T-helper 22 cell (primary cell): ENCODE measurements at regions not wholly inside any gene's neighbourhood (a gene's known extent, or its start where the extent isn't known, plus 50 kb on each side); places are given as distances from the start of the nearest gene placed in this dataset.

Source experiments
- DNase-seq: peaks from one replicate; pipeline ENCODE4 v3.0.0-alpha.2; 2020; ENCODE audit warnings: low read depth

DNA sequence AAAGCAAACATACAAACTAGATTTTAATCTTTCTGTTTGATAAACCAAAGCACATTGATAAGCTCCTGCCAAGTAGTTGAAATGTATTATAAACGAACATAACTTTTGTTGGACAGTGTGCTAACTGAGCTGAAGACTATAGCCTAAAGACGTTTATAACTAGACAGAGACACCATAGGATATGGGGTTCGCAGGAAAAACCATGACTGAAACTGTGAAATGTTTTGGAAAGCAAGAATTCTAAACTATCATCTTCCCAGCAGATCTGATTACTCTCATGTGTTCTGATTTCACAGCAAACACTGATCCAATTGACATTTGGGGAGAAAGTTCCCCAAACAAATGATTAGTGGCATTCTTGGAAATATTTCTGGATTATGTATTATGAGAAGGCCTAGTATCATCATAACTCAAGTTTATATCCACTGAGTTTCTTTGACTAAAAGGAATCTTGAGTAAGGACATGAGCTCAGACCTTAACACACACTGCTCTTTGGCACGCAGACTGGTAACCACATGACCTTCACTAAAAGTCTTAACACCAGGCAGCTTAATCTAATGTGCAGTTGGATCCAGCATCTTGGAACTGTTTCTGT lies 375.2 kb downstream of the ZNF608 start:
- no peak for DNase-seq

- no peak for DNase-seq
Observed at GRCh38 chr5:124370601-124371000, 375.8 kb downstream of the ZNF608 start.

- DNase-seq = no peak
Observed at GRCh38 chr5:124365361-124365801, 381.1 kb downstream of the ZNF608 start.

- DNase-seq = no peak
Observed at GRCh38 chr5:124355928-124356327, 390.5 kb downstream of the ZNF608 start.

- DNase-seq = no peak
Observed at GRCh38 chr5:124353016-124353415, 393.4 kb downstream of the ZNF608 start.

DNA sequence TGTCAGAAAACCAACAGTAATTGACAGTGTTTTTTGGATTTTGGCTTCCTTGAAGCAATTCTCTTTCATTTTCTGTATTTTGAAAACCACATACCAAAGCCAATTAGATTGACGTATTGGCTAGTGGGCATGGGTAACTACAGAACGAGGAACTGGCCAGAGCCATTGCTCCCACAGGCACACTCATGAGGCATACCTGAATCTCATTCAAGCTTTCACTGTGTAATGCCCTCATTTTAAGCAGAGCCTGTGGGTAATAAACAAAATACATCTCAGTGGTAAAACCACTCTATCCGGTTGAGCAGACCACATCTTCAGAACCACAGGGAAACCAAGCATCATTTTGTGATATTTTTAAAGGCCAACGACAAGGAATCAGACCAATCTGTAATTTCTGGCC lies 394.1 kb downstream of the ZNF608 start:
- no peak for DNase-seq

GRCh38 chr5:124349931-124350330 lies 396.5 kb downstream of the ZNF608 start:
- DNase-seq = no peak

GRCh38 chr5:124343451-124343867 lies 403.0 kb downstream of the ZNF608 start:
- no peak for DNase-seq

DNA sequence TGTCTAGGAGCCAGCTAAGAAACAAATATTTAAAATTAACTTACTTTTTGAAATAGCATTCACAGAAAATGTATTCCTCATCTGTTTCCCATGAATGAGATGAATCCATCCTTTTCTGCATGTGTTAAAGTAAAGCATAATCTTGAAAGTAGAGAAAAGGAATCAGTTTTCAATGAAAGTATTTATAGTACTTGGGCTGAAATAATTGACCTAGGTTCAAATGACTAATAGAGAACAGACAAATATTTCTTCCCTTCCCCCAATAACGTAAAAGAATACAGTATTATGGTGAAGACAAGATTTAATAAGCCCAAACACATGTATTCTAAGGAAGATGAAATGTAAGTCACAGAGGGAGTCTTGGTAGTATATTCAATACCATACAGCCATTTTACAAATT lies 403.5 kb downstream of the ZNF608 start:
- DNase-seq = no peak

- no peak for DNase-seq
Observed at GRCh38 chr5:124342584-124342983, 403.9 kb downstream of the ZNF608 start.

DNA sequence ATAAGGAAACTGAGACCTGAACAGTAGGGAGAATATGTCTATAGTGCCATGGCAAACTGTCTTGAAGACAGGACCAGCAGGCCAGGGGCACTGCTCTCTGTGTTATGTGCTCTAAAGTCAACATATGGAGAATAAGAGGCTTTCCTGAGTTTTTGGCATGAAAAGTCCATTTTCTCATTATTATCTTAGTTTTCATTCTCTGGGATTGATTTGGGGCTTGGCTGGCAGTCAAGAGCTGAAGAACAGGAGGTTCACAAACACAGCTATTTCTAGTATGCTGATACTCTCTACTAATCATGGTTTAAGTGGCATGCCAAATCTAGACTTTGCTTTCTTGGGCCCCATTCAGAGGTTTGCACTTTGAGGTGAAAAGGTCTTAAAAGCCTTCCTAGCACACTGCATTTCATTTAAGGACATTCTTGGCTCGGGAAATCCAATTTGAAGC lies 404.4 kb downstream of the ZNF608 start:
- no peak for DNase-seq

DNA sequence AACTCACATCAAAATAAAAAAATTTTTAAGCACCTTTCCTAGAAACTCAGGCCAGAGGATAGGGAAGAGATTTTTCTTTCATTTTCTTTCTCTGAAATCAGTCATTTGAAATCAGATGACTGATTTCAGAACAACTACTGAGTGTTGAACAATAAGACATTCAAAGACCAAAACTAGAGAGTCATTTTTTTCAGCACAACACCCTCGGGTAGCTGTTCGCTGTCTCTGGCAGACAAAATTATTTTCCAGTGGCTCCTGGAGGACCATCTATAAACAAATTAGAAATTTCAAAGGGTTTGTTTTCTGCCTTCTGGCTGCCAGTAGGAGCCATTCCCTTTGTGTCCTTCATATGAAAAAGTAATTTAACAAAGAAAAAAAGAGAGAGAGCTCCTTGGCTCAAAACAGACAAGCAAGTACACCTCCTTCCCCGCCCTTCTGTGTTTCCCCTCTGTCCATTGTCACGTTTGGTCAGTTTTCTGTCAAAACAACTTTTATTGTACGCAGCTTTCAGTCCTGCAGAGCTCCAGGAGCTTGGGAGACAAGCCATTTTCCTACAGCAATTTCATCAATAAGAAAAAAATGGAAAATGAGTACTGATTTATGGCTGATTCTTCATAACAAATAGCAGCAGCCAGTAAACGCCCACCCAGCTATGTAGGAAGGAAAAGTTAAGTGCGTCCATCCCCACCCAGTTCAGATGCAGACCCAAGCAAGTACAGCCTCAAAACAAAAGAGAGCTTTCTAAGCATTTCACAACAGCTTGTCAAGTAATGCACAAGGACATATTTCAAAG lies 405.2 kb downstream of the ZNF608 start:
- no peak for DNase-seq

DNA sequence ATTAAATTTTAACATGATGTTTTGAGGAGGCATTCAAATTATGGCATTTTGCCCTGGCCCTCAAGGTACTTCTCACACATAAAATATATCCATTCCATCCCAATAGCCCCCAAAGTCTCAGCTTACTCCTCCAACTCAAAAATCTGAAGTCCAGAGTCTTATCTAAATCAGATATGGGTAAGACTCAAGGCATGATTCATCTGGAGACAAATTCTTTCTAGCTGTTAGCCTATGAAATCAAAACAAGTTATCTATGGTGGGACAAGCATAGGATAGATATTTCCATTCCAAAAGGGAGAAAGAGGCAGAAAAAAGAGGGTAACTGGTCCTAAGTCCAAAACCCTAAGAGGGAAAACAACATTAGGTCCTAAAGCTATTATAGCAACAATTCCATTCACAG lies 408.4 kb downstream of the ZNF608 start:
- no peak for DNase-seq

DNA sequence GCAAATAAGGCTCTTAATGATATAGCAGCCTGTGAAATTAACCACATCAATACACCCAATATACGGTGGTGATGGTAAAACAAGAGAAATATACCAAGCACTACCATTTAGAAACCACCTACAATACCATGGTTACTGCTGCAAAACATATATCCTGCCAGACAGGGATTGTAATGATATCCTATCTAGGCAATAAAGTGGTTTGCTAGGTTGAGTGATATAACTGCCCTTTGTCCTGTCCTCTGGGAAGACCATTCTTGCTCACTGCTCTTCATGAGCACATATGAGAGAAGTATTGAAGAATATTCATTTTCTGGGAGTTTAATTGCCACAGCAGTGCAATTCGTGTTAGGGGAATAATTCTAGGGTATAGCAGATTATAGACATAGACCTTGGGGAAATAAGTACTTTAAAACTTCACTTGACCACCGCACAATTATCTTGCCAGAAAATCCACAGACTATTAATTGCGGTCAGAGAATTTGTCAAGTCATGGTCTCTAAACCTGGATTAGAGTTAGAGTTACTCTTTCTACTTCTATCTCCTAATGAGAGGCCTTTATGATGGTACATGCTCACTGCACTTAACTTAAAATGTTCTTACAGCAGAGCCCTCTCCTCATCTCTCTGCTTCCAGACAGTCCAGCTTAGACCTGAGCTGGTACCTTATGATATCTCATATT lies 413.0 kb downstream of the ZNF608 start:
- DNase-seq = no peak

DNA sequence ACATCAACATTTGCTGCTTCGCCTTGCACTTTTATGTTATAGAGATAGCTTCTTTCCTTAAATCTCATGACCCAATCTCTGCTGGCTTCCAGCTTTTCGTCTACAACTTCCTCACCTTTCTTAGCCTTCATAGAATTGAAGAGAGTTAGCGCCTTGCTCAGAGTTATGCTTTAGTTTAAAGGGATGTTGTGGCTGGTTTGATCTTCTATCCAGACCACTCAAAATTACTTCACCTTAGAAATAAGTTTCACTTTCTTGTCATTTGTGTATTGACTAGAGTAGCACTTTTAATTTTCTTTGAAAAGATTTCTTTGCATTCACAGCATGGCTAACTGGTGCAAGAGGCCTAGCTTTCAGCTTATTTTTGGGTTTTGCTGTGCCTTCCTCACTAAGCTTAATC lies 414.2 kb downstream of the ZNF608 start:
- no peak for DNase-seq

- DNase-seq = no peak
Observed at GRCh38 chr5:124330595-124331220, 415.7 kb downstream of the ZNF608 start.

DNA sequence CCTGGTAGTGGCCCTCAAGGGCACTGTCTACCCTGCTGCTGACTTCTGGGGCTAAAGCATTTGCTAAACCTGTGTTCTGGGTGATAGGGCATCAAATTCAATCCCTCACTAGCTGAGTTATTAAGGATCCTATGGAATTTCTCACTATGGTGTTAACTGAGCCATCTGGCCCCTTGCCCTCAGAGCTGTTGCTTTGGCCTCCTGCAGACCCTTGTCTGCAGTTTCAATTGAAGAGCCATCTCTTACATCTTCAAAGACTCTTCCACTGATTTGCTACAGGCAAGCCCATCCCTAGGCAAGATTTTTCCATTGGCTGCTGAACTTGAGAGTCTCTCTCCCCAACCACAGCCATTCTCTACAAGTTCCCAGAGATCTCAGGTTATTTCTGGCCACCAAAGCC lies 418.2 kb downstream of the ZNF608 start:
- DNase-seq = no peak

DNA sequence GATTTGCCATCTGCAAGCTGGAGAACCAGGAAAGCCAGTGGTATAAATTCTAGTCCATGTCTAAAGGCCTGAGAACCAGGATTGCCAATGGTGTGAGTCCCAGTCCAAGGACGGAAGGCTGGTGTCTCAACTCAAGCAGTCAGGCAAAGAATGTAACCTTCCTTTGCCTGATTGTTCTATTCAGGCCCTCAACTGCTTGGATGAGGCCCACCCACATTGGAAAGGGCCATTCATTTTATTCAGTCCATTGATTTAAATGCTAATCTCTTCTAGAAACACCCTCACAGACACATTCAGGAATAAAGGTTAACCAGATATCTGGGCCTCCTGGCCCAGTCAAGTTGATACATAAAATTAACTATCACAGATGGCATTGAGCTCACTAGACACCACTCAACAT lies 427.8 kb downstream of the ZNF608 start:
- no peak for DNase-seq

- DNase-seq = no peak
Observed at GRCh38 chr5:124317451-124317850, 429.0 kb downstream of the ZNF608 start.

GRCh38 chr5:124315741-124316415 lies 430.6 kb downstream of the ZNF608 start:
- DNase-seq = no peak

- DNase-seq = no peak
Observed at GRCh38 chr5:124310453-124310852, 436.0 kb downstream of the ZNF608 start.
